ENCODE measurements at regions not wholly inside any gene's neighbourhood (a gene's known extent, or its start where the extent isn't known, plus 50 kb on each side); places are given as distances from the start of the nearest gene placed in this dataset.
"Not testable (repeated sequence)": the region's sequence is repeated elsewhere in the genome, so short reads cannot be mapped to it uniquely, and the experiment has no call there.

- Histone ChIP-seq H3K27ac (replicated peaks) (no peak overlapping the region), H3K4me3 (replicated peaks; ENCODE audit: insufficient read depth, low read length) (no peak overlapping the region), H3K27me3 (ENCODE audit: insufficient read depth, poor library complexity, severe bottlenecking) (no peaks in the 10 kb centered on the region)
- DNase-seq (ENCODE audit: low read depth in 1 of 2, low spot score in 1 of 2): no peak
- no peak for TF ChIP-seq CTCF (IDR thresholded peaks at IDR 0.05; ENCODE audit: insufficient read depth, low read length)
- TF ChIP-seq POLR2AphosphoS5 (IDR thresholded peaks at IDR 0.05; ENCODE audit: low read depth): no peak
- no peak for TF ChIP-seq GABPA (IDR thresholded peaks at IDR 0.05; ENCODE audit: low read depth)
- no peak for TF ChIP-seq REST (IDR thresholded peaks at IDR 0.05; ENCODE audit: insufficient replicate concordance, low read depth)
- no peak for TF ChIP-seq SPI1 (IDR thresholded peaks at IDR 0.05; ENCODE audit: borderline replicate concordance, low read depth)
Measured at GRCh38 chr21:35982717-35983116, 77.6 kb downstream of the SETD4 start.

GRCh38 chr21:35981514-35982070, 78.7 kb downstream of the SETD4 start:
- Histone ChIP-seq H3K27me3 (ENCODE audit: insufficient read depth, poor library complexity, severe bottlenecking) (no peaks in the 10 kb centered on the region), H3K4me3 (replicated peaks; ENCODE audit: insufficient read depth, low read length) (no peak overlapping the region), H3K27ac (replicated peaks) (no peak overlapping the region)
- TF ChIP-seq CTCF (IDR thresholded peaks at IDR 0.05; ENCODE audit: insufficient read depth, low read length) (no peak), SPI1 (IDR thresholded peaks at IDR 0.05; ENCODE audit: borderline replicate concordance, low read depth) (no peak), REST (IDR thresholded peaks at IDR 0.05; ENCODE audit: insufficient replicate concordance, low read depth) (no peak), POLR2AphosphoS5 (IDR thresholded peaks at IDR 0.05; ENCODE audit: low read depth) (no peak), GABPA (IDR thresholded peaks at IDR 0.05; ENCODE audit: low read depth) (no peak)
- no peak for DNase-seq (ENCODE audit: low read depth in 1 of 2, low spot score in 1 of 2)

- H3K27ac ChIP-seq (replicated peaks): no peak overlapping the region
- no peak overlapping the region for H3K4me3 ChIP-seq (replicated peaks; ENCODE audit: insufficient read depth, low read length)
- H3K27me3 ChIP-seq (ENCODE audit: insufficient read depth, poor library complexity, severe bottlenecking): no peaks in the 10 kb centered on the region
- no peak for DNase-seq (ENCODE audit: low read depth in 1 of 2, low spot score in 1 of 2)
- no peak for TF ChIP-seq GABPA (IDR thresholded peaks at IDR 0.05; ENCODE audit: low read depth)
- no peak for TF ChIP-seq CTCF (IDR thresholded peaks at IDR 0.05; ENCODE audit: insufficient read depth, low read length)
- no peak for TF ChIP-seq SPI1 (IDR thresholded peaks at IDR 0.05; ENCODE audit: borderline replicate concordance, low read depth)
- no peak for TF ChIP-seq REST (IDR thresholded peaks at IDR 0.05; ENCODE audit: insufficient replicate concordance, low read depth)
- no peak for TF ChIP-seq POLR2AphosphoS5 (IDR thresholded peaks at IDR 0.05; ENCODE audit: low read depth)
Measured at GRCh38 chr21:35980821-35981220, 79.5 kb downstream of the SETD4 start.

- not testable (repeated sequence) for DNase-seq (ENCODE audit: low read depth in 1 of 2, low spot score in 1 of 2); H3K4me3 ChIP-seq (replicated peaks; ENCODE audit: insufficient read depth, low read length); H3K27ac ChIP-seq (replicated peaks); H3K27me3 ChIP-seq (ENCODE audit: insufficient read depth, poor library complexity, severe bottlenecking)
Measured at GRCh38 chr21:35977860-35978259, 82.5 kb downstream of the SETD4 start.

Data from HL-60 (cell line).